ENCODE measurements at regions not wholly inside any gene's neighbourhood (a gene's known extent, or its start where the extent isn't known, plus 50 kb on each side); places are given as distances from the start of the nearest gene placed in this dataset.

GRCh38 chr2:65708086-65708485, 275.7 kb upstream of the SPRED2 start:
- TF ChIP-seq CTCF (IDR thresholded peaks at IDR 0.05; ENCODE audit: control extremely low read depth in 1 of 3, insufficient read depth in 1 of 3, low read depth in 1 of 3, low read length in 3 of 3) = no peak
- no peak for TF ChIP-seq CEBPB (IDR thresholded peaks at IDR 0.05; ENCODE audit: low read depth, low read length)
- TF ChIP-seq POLR2A (IDR thresholded peaks at IDR 0.05; ENCODE audit: control extremely low read depth in 1 of 2, low read depth in 2 of 2, low read length in 2 of 2) = no peak
